Gastroesophageal sphincter (tissue), 3 donors: ENCODE measurements at regions not wholly inside any gene's neighbourhood (a gene's known extent, or its start where the extent isn't known, plus 50 kb on each side); places are given as distances from the start of the nearest gene placed in this dataset.

Experiments
- POLR2A ChIP-seq, 2 donors: fragments of 450-650 bp; IDR thresholded peaks; one replicate each; pipeline ENCODE4 v1.6.1; 2017; ENCODE audit warnings: antibody characterized with exemption in 2 of 2, mild to moderate bottlenecking in 2 of 2, moderate library complexity in 1 of 2
- POLR2AphosphoS5 ChIP-seq: sonication (generic); formaldehyde crosslinking; IDR thresholded peaks from one replicate; pipeline ENCODE4 v1.6.1; 2017; ENCODE audit warnings: antibody characterized with exemption
- TF ChIP-seq, protein P1 (sequence below), 4 experiments: fragments of 200-600 bp in 2 of 4; fragments of 450-650 bp in 2 of 4; sonication (generic) in 1 of 4; IDR thresholded peaks; one replicate each; pipeline ENCODE4 v1.5.1; 2017 to 2019; ENCODE audit warnings: antibody characterized with exemption in 4 of 4, mild to moderate bottlenecking in 2 of 4, moderate library complexity in 2 of 4

DNA sequence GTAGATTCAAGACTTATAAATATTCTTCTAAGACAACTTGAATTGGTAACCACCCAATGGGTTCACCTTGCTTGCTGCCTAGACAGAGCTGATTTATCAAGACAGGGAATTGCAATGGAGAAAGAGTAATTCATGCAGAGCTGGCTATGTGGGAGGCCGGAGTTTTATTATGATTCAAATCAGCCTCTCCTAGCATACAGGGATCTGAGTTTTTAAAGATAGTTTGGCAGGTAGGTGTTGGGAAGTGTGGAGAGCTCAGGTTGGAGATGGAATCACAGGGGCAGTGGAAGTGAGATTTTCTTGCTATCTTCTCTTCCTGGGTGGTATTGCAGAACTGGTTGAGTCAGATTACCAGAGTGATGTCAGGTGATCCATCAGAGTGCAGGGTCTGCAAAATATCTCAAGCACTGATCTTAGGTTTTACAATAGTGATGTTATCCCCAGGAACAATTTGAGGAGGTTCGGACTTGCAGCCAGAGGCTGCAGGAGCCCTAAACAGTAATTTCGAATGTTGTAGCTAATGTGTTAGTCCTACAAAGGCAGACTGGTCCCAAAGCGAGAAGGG, 1448.6 kb upstream of the RAG2 start:
- TF ChIP-seq, protein P1, sequence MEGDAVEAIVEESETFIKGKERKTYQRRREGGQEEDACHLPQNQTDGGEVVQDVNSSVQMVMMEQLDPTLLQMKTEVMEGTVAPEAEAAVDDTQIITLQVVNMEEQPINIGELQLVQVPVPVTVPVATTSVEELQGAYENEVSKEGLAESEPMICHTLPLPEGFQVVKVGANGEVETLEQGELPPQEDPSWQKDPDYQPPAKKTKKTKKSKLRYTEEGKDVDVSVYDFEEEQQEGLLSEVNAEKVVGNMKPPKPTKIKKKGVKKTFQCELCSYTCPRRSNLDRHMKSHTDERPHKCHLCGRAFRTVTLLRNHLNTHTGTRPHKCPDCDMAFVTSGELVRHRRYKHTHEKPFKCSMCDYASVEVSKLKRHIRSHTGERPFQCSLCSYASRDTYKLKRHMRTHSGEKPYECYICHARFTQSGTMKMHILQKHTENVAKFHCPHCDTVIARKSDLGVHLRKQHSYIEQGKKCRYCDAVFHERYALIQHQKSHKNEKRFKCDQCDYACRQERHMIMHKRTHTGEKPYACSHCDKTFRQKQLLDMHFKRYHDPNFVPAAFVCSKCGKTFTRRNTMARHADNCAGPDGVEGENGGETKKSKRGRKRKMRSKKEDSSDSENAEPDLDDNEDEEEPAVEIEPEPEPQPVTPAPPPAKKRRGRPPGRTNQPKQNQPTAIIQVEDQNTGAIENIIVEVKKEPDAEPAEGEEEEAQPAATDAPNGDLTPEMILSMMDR (IDR thresholded peaks at IDR 0.05), result no peak
- TF ChIP-seq POLR2A (IDR thresholded peaks at IDR 0.05) (no peak), POLR2AphosphoS5 (no peak)
